Uterus (tissue), 3 donors: ENCODE measurements at regions not wholly inside any gene's neighbourhood (a gene's known extent, or its start where the extent isn't known, plus 50 kb on each side); places are given as distances from the start of the nearest gene placed in this dataset.
"Not testable (repeated sequence)": the region's sequence is repeated elsewhere in the genome, so short reads cannot be mapped to it uniquely, and the experiment has no call there.

Experiments
- DNase-seq, 2 donors: peaks; one replicate each; pipeline ENCODE4 v3.0.0-alpha.2; 2019 to 2020
- H3K27ac ChIP-seq, 2 donors: fragments of 200-600 bp; sonication (generic); 1 replicate in 1 of 2; 2 replicates in 1 of 2; pipeline ENCODE4 v1.5.1; 2016 to 2018
- H3K27me3 ChIP-seq, 2 donors: fragments of 200-600 bp; sonication (generic); one replicate each; pipeline ENCODE4 v1.5.1; 2018 to 2019; ENCODE audit warnings: control low read depth in 1 of 2
- H3K36me3 ChIP-seq, 2 donors: fragments of 200-600 bp; sonication (generic); one replicate each; pipeline ENCODE4 v1.5.1; 2019; ENCODE audit warnings: control low read depth in 1 of 2
- H3K4me1 ChIP-seq, 2 donors: fragments of 200-600 bp; sonication (generic); one replicate each; pipeline ENCODE4 v1.5.1; 2018 to 2019; ENCODE audit warnings: control low read depth in 1 of 2
- H3K4me3 ChIP-seq, 2 donors: fragments of 200-600 bp; sonication (generic); 1 replicate in 1 of 2; 2 replicates in 1 of 2; pipeline ENCODE4 v1.5.1; 2018 to 2019; ENCODE audit warnings: mild to moderate bottlenecking in 1 of 2
- H3K9me3 ChIP-seq, 2 donors: fragments of 200-600 bp; sonication (generic); one replicate each; pipeline ENCODE4 v1.5.1; 2019; ENCODE audit warnings: control low read depth in 1 of 2
- CTCF ChIP-seq, 4 experiments: fragments of 200-600 bp in 2 of 4; fragments of 450-650 bp in 2 of 4; sonication (generic) in 2 of 4; IDR thresholded peaks; one replicate each; pipeline ENCODE4 v1.5.1; 2016 to 2019; ENCODE audit warnings: antibody characterized with exemption in 4 of 4, mild to moderate bottlenecking in 2 of 4, moderate library complexity in 1 of 4
- POLR2A ChIP-seq, 2 donors: fragments of 450-650 bp; IDR thresholded peaks; one replicate each; pipeline ENCODE4 v1.6.1; 2016; ENCODE audit warnings: antibody characterized with exemption in 2 of 2, mild to moderate bottlenecking in 1 of 2, moderate library complexity in 1 of 2
- intact Hi-C: fragments of 100-400 bp; cut with DNase I; formaldehyde crosslinking; loops from one replicate; pipeline ENCODE4 v1.15.1; 2023; ENCODE audit warnings: low total_unique reads
- donor health status: DM: yes; HTN: yes; CAD: no.

DNA sequence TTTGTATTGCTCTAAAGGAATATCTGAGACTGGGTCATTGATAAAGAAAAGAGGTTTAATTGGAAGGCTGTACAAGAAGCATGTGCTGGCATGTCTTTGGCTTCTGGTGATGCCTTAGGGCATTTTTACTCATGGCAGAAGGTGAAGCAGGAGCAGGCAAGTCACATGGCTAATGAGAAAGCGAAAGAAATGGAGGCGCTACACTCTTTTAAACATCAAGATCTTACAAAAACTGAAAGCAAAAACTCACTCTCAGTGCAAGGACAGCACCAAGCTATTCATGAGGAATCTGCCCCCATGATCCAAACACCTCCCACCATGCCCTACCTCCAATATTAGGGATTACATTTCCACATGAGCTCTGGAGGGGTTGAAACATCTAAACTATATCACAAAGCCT lies 1458.8 kb upstream of the ACO1 start:
- no peaks in the 10 kb centered on the region for H3K36me3 ChIP-seq
- intact Hi-C loops: no loop called here
- TF ChIP-seq POLR2A (IDR thresholded peaks at IDR 0.05) (no peak), CTCF (IDR thresholded peaks at IDR 0.05) (no peak)

DNA sequence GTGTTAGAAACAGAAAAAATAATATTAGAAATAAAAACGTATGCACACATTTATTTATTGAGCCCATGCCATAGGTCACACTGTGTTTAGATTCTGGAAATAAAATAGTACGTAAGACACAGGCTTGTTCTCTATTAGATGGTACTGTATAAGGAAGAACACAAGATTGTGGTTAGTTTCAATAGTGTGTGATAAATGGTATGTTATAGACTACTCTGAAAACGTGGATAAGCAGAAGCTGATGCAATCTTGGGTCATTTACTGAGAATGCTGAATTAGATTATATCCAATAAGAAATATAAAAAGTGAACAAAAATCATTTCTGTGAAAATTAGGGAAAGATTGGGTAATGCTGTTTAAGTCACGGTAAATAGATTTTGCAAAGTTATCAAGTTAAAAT lies 1456.4 kb upstream of the ACO1 start:
- intact Hi-C loops: no loop called here
- TF ChIP-seq POLR2A (IDR thresholded peaks at IDR 0.05) (no peak), CTCF (IDR thresholded peaks at IDR 0.05) (no peak)
- H3K27ac ChIP-seq: no peak overlapping the region

More for the DNA sequence above, 1458.8 kb upstream of the ACO1 start:
- no peaks in the 10 kb centered on the region for H3K27me3 ChIP-seq
- H3K9me3 ChIP-seq: no peaks in the 10 kb centered on the region
- no peak overlapping the region for H3K27ac ChIP-seq
- H3K4me1 ChIP-seq: no peaks in the 10 kb centered on the region
- no peak for DNase-seq
- no peak overlapping the region for H3K4me3 ChIP-seq

GRCh38 chr9:30932226-30932625 lies 1452.2 kb upstream of the ACO1 start:
- H3K9me3 ChIP-seq: no peaks in the 10 kb centered on the region
- no peak overlapping the region for H3K4me3 ChIP-seq
- no peak for DNase-seq

More for the DNA sequence above, 1456.4 kb upstream of the ACO1 start:
- DNase-seq: no peak
- H3K36me3 ChIP-seq: no peaks in the 10 kb centered on the region
- no peaks in the 10 kb centered on the region for H3K4me1 ChIP-seq
- no peaks in the 10 kb centered on the region for H3K9me3 ChIP-seq
- H3K27me3 ChIP-seq: no peaks in the 10 kb centered on the region
- H3K4me3 ChIP-seq: no peak overlapping the region

DNA sequence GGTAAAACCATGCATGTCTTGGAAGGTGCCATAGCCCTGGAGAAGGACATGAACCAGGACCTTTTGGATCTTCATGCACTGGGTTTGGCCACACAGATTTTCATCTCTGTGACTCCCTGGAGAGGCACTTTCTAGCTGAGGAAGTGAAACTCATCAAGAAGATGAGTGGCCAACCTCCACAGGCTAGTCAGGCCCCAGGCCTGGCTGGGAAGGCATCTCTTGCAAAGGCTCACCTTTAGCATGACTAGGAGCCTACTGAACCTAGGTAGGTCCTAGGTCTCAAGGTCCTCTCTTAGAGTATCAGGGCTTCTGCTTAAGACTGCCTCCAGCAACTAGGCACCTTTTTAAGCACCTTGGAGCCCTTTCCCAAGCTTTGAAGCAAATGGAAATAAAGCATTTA lies 1448.7 kb upstream of the ACO1 start:
- intact Hi-C loops: no loop called here

More at GRCh38 chr9:30932226-30932625, 1452.2 kb upstream of the ACO1 start:
- Histone ChIP-seq H3K4me1 (no peaks in the 10 kb centered on the region), H3K36me3 (no peaks in the 10 kb centered on the region), H3K27me3 (no peaks in the 10 kb centered on the region), H3K27ac (no peak overlapping the region)
- intact Hi-C loops: no loop called here
- TF ChIP-seq POLR2A (IDR thresholded peaks at IDR 0.05) (no peak), CTCF (IDR thresholded peaks at IDR 0.05) (no peak)

DNA sequence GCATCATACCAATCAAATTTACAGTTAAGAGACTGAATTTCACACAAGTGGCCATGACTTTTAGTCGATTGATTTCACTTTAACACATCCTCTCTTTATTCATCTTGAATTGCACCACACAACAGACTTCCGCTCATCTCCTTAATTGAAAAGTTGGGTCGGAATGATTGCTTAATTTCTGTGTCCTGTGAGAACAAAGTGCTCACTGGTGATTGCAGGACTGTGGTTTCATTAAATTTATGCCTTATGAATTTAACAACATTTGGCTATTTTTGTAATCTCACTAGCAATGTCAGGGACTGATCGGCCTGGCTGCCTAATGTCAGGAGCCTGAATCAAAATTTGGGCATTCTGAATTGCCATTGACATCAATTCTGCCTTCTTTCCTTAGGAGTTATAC lies 1447.3 kb upstream of the ACO1 start:
- H3K9me3 ChIP-seq: no peaks in the 10 kb centered on the region
- H3K36me3 ChIP-seq: no peaks in the 10 kb centered on the region
- H3K4me3 ChIP-seq: no peak overlapping the region
- DNase-seq: no peak
- no peaks in the 10 kb centered on the region for H3K4me1 ChIP-seq
- TF ChIP-seq POLR2A (IDR thresholded peaks at IDR 0.05) (no peak), CTCF (IDR thresholded peaks at IDR 0.05) (no peak)
- H3K27ac ChIP-seq: no peak overlapping the region
- no peaks in the 10 kb centered on the region for H3K27me3 ChIP-seq
- intact Hi-C loops: no loop called here

More for the DNA sequence above, 1448.7 kb upstream of the ACO1 start:
- H3K9me3 ChIP-seq: no peaks in the 10 kb centered on the region
- no peaks in the 10 kb centered on the region for H3K27me3 ChIP-seq
- no peaks in the 10 kb centered on the region for H3K4me1 ChIP-seq
- no peak overlapping the region for H3K4me3 ChIP-seq
- no peak for TF ChIP-seq POLR2A (IDR thresholded peaks at IDR 0.05)
- TF ChIP-seq CTCF (IDR thresholded peaks at IDR 0.05): no peak
- no peak overlapping the region for H3K27ac ChIP-seq
- DNase-seq: no peak
- H3K36me3 ChIP-seq: no peaks in the 10 kb centered on the region

DNA sequence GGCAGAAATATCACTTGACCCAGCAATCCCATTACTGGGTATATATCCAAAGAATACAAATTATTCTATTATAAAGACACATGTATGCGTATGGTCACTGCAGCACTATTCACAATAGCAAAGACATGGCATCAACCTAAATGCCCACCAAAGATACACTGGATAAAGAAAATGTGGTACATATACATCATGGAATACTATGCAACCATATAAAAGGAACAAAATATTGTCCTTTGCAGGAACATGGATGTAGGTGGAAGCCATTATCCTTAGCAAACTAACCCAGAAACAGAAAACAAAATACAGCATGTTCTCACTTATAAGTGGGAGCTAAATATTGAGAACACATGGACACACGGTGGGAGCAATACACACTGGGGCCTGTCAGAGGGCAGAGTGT lies 1441.6 kb upstream of the ACO1 start:
- H3K4me1 ChIP-seq, H3K27ac ChIP-seq, H3K27me3 ChIP-seq, DNase-seq, H3K4me3 ChIP-seq, H3K9me3 ChIP-seq, H3K36me3 ChIP-seq, intact Hi-C loops: not testable (repeated sequence)
